ENCODE measurements at regions not wholly inside any gene's neighbourhood (a gene's known extent, or its start where the extent isn't known, plus 50 kb on each side); places are given as distances from the start of the nearest gene placed in this dataset.

DNA sequence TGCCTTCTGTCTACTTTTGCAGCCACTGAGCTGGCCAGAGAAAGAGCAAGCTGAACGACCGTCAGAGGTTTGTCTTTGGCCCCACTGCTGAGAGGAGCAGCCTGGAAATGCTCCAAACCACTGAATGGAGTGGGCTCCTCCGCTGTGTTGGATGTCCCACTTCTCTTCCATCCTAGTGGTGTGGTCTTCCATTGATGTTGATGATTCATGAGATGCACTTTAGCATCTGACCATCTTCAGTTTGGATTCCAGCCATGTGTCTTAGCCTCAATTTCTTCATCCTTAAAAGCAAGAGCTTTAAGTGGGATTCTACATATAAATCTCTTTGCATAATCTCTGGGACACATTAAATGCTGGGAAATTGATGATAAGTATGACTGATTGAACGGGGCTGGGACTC, 276.9 kb downstream of the SIPA1L2 start:
- BruUV-seq (replicated peaks): no TSS peak
- Histone ChIP-seq H3K9me1 (ENCODE audit: control insufficient read depth, insufficient read depth, low read length) (no peaks in the 10 kb centered on the region), H2AFZ (ENCODE audit: low read depth, low read length) (no peak overlapping the region), H3K4me1 (replicated peaks in 1 of 2; ENCODE audit: control insufficient read depth in 2 of 2, insufficient read depth in 2 of 2, low read length in 2 of 2) (no peaks in the 10 kb centered on the region), H4K20me1 (replicated peaks; ENCODE audit: control insufficient read depth, insufficient read depth, low read length) (no peaks in the 10 kb centered on the region), H3K9ac (ENCODE audit: insufficient read depth in 1 of 2, low read depth in 2 of 2, low read length in 2 of 2) (no peak overlapping the region), H3K27ac (ENCODE audit: extremely low read depth, low read depth, low read length) (no peak overlapping the region), H3K9me3 (replicated peaks; ENCODE audit: control insufficient read depth, insufficient read depth, low read depth, low read length) (no peaks in the 10 kb centered on the region), H3K36me3 (ENCODE audit: control insufficient read depth, insufficient read depth, low read length) (no peaks in the 10 kb centered on the region), H3K4me3 (no peak overlapping the region), H3K27me3 (ENCODE audit: control insufficient read depth in 2 of 2, insufficient read depth in 2 of 2, low read length in 2 of 2) (no peaks in the 10 kb centered on the region), H3K79me2 (ENCODE audit: control insufficient read depth, insufficient read depth, low read length) (no peaks in the 10 kb centered on the region), H3K4me2 (ENCODE audit: insufficient read depth, low read length) (no peak overlapping the region)
- ChIA-PET CTCF (ENCODE audit: low intra/inter-chr PET ratio) (no interaction called here), POLR2A (no interaction called here)
- ATAC-seq: no peak
- TF ChIP-seq, protein P1, sequence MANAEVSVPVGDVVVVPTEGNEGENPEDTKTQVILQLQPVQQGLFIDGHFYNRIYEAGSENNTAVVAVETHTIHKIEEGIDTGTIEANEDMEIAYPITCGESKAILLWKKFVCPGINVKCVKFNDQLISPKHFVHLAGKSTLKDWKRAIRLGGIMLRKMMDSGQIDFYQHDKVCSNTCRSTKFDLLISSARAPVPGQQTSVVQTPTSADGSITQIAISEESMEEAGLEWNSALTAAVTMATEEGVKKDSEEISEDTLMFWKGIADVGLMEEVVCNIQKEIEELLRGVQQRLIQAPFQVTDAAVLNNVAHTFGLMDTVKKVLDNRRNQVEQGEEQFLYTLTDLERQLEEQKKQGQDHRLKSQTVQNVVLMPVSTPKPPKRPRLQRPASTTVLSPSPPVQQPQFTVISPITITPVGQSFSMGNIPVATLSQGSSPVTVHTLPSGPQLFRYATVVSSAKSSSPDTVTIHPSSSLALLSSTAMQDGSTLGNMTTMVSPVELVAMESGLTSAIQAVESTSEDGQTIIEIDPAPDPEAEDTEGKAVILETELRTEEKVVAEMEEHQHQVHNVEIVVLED (CRISPR knock-in tag; IDR thresholded peaks at IDR 0.05): no peak
- TF ChIP-seq ZNF121 (CRISPR knock-in tag; conservative IDR thresholded peaks at IDR 0.05) (no peak), EHMT2 (IDR thresholded peaks at IDR 0.05) (no peak), NR1H2 (CRISPR knock-in tag; IDR thresholded peaks at IDR 0.05) (no peak), RBM15 (IDR thresholded peaks at IDR 0.05; ENCODE audit: insufficient read depth, low read length) (no peak)
- no peak for DNase-seq (ENCODE audit: extremely low read depth in 1 of 4, low spot score in 3 of 4)
- 3% methylated on average over 4 of the region's 4 CpGs for WGBS (ENCODE audit: insufficient coverage, low coverage, missing lambda C conversion rate)
- intact Hi-C loops (cut with micrococcal nuclease): no loop called here
- in situ Hi-C loops (cut with MboI): no loop called here
- FAIRE-seq: no peak

DNA sequence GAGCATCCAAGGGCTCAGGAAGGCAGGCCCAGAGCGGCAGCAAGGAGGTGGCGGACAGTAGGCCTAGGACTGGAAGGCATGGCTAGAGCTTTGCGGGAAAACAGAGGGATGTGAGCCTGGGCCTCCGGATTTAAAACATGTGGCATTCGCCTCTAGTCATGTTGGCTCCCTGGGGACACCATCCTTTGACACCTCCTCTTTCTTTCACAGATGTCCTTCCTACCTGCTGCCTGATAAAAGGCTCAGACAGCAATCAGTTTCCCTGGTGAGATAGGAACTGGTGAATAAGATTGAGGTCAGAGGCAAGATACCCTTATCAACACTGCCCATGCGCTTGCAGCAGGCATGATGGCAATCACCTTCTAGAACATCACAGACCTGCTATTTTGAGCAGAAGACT, 277.6 kb downstream of the SIPA1L2 start:
- H3K4me3 ChIP-seq: no peak overlapping the region
- intact Hi-C loops (cut with micrococcal nuclease) (no loop called here), in situ Hi-C loops (cut with MboI) (no loop called here)
- ChIA-PET CTCF (ENCODE audit: low intra/inter-chr PET ratio) (no interaction called here), POLR2A (no interaction called here)
- H3K9me3 ChIP-seq (replicated peaks; ENCODE audit: control insufficient read depth, insufficient read depth, low read depth, low read length): no peaks in the 10 kb centered on the region
- H3K27me3 ChIP-seq (ENCODE audit: control insufficient read depth in 2 of 2, insufficient read depth in 2 of 2, low read length in 2 of 2): no peaks in the 10 kb centered on the region
- 0% methylated on average over 6 of the region's 6 CpGs for WGBS (ENCODE audit: insufficient coverage, low coverage, missing lambda C conversion rate)
- no peak overlapping the region for H3K27ac ChIP-seq (ENCODE audit: extremely low read depth, low read depth, low read length)
- H3K9me1 ChIP-seq (ENCODE audit: control insufficient read depth, insufficient read depth, low read length): no peaks in the 10 kb centered on the region
- ATAC-seq (no peak), FAIRE-seq (no peak), DNase-seq (ENCODE audit: extremely low read depth in 1 of 4, low spot score in 3 of 4) (peak in 1 of 4 experiments; percentile 2)
- BruUV-seq (replicated peaks): no TSS peak
- no peak overlapping the region for H3K9ac ChIP-seq (ENCODE audit: insufficient read depth in 1 of 2, low read depth in 2 of 2, low read length in 2 of 2)
- no peak overlapping the region for H3K4me2 ChIP-seq (ENCODE audit: insufficient read depth, low read length)
- no peaks in the 10 kb centered on the region for H3K4me1 ChIP-seq (replicated peaks in 1 of 2; ENCODE audit: control insufficient read depth in 2 of 2, insufficient read depth in 2 of 2, low read length in 2 of 2)
- no peaks in the 10 kb centered on the region for H3K36me3 ChIP-seq (ENCODE audit: control insufficient read depth, insufficient read depth, low read length)
- TF ChIP-seq CBFA2T3 (IDR thresholded peaks at IDR 0.05) (peak; percentile 18; the same call in 1 of the 2 replicates), NFYB (IDR thresholded peaks at IDR 0.05; ENCODE audit: extremely low read depth, insufficient read length) (no peak), CBFA2T2 (conservative IDR thresholded peaks at IDR 0.05) (peak; percentile 16; the same call in 1 of the 2 replicates)
- no peaks in the 10 kb centered on the region for H4K20me1 ChIP-seq (replicated peaks; ENCODE audit: control insufficient read depth, insufficient read depth, low read length)
- no peaks in the 10 kb centered on the region for H3K79me2 ChIP-seq (ENCODE audit: control insufficient read depth, insufficient read depth, low read length)
- no peak overlapping the region for H2AFZ ChIP-seq (ENCODE audit: low read depth, low read length)

Data from K562 (cell line).